Gastrocnemius medialis (tissue), 4 donors: ENCODE measurements at regions not wholly inside any gene's neighbourhood (a gene's known extent, or its start where the extent isn't known, plus 50 kb on each side); places are given as distances from the start of the nearest gene placed in this dataset.
"Not testable (repeated sequence)": the region's sequence is repeated elsewhere in the genome, so short reads cannot be mapped to it uniquely, and the experiment has no call there.

Experiments used
- CTCF ChIP-seq, 5 experiments: fragments of 450-650 bp in 3 of 5; fragments of 200-600 bp in 2 of 5; sonication (generic) in 2 of 5; IDR thresholded peaks in 4 of 5; conservative IDR thresholded peaks in 1 of 5; 1 replicate in 4 of 5; 2 replicates in 1 of 5; pipeline ENCODE4 v1.5.1; 2016 to 2019; ENCODE audit warnings: antibody characterized with exemption in 5 of 5, mild to moderate bottlenecking in 3 of 5, moderate library complexity in 3 of 5
- POLR2A ChIP-seq, 2 donors: fragments of 450-650 bp; IDR thresholded peaks; one replicate each; pipeline ENCODE4 v1.6.1; 2017; ENCODE audit warnings: antibody characterized with exemption in 2 of 2, mild to moderate bottlenecking in 2 of 2, moderate library complexity in 2 of 2

- TF ChIP-seq CTCF (IDR thresholded peaks at IDR 0.05 in 4 of 5, conservative IDR thresholded peaks at IDR 0.05 in 1 of 5); POLR2A (IDR thresholded peaks at IDR 0.05): not testable (repeated sequence)
Measured at GRCh38 chr21:10424097-10424886, 97.1 kb upstream of the TPTE start.
